ENCODE measurements at regions not wholly inside any gene's neighbourhood (a gene's known extent, or its start where the extent isn't known, plus 50 kb on each side); places are given as distances from the start of the nearest gene placed in this dataset.

GRCh38 chr4:148893095-148893494, 450.9 kb upstream of the NR3C2 start:
- TF ChIP-seq, protein P1, sequence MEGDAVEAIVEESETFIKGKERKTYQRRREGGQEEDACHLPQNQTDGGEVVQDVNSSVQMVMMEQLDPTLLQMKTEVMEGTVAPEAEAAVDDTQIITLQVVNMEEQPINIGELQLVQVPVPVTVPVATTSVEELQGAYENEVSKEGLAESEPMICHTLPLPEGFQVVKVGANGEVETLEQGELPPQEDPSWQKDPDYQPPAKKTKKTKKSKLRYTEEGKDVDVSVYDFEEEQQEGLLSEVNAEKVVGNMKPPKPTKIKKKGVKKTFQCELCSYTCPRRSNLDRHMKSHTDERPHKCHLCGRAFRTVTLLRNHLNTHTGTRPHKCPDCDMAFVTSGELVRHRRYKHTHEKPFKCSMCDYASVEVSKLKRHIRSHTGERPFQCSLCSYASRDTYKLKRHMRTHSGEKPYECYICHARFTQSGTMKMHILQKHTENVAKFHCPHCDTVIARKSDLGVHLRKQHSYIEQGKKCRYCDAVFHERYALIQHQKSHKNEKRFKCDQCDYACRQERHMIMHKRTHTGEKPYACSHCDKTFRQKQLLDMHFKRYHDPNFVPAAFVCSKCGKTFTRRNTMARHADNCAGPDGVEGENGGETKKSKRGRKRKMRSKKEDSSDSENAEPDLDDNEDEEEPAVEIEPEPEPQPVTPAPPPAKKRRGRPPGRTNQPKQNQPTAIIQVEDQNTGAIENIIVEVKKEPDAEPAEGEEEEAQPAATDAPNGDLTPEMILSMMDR (IDR thresholded peaks at IDR 0.05), result no peak
- no peak for TF ChIP-seq EZH2 (IDR thresholded peaks at IDR 0.05; ENCODE audit: borderline replicate concordance, insufficient read depth, low read depth, low read length, poor library complexity, severe bottlenecking)

Measured in B cell (primary cell).